HCT116 (cell line): ENCODE measurements at regions not wholly inside any gene's neighbourhood (a gene's known extent, or its start where the extent isn't known, plus 50 kb on each side); places are given as distances from the start of the nearest gene placed in this dataset.

ENCODE experiments used
- ATAC-seq: fragments of 200-7000 bp; cut with Tn5 transposase; 2 replicates; pipeline ENCODE4 v1.9.1; 2020; ENCODE audit warnings: mild to moderate bottlenecking, moderate library complexity
- BruUV-seq: library from RNA; stranded (reverse); fragments of 400-500 nt; replicated peaks from 2 replicates; lab custom pipeline; 2021; lab: Mats Ljungman, UMichigan
- CTCF ChIA-PET: fragments of 300-600 bp; sonication (Branson Sonifier 250); formaldehyde crosslinking; loops from one replicate; lab custom pipeline; 2021; ENCODE audit warnings: antibody characterized with exemption; lab: Charles Lee
- POLR2A ChIA-PET: fragments of 300-600, 350-600 bp; sonication (Branson Sonifier 250); formaldehyde crosslinking; loops from one replicate; lab custom pipeline; 2021; ENCODE audit warnings: antibody characterized with exemption; lab: Charles Lee
- RAD21 ChIA-PET, 2 experiments: fragments of 300-600 bp; sonication (Branson Sonifier 250); formaldehyde crosslinking; loops; one replicate each; lab custom pipeline; 2023; ENCODE audit warnings: low total read pairs in 2 of 2; ENCODE audit not compliant: uncharacterized antibody in 2 of 2, unreplicated experiment in 2 of 2, low non-redundant PET in 1 of 2; lab: Charles Lee
- DNase-seq: peaks from one replicate; pipeline ENCODE4 v3.0.0-alpha.2; 2010; ENCODE audit warnings: low read depth, low spot score
- H2AFZ ChIP-seq: fragments of 200-600 bp; shearing (Covaris generic), sonication (generic); 2 replicates; pipeline ENCODE4 v1.6.1; 2017; ENCODE audit warnings: low read depth, mixed run types, mixed read lengths, antibody characterized with exemption, low read length; ENCODE audit not compliant: poor library complexity, severe bottlenecking
- H3K27ac ChIP-seq: 2 replicates; pipeline ENCODE4 v1.5.1; 2012; ENCODE audit warnings: low read depth, low read length
- H3K27me3 ChIP-seq: fragments of 200-600 bp; sonication (generic); 2 replicates; pipeline ENCODE4 v1.6.1; 2016; ENCODE audit warnings: mixed run types, low read length, mixed read lengths; ENCODE audit not compliant: insufficient read depth
- H3K36me3 ChIP-seq, 2 experiments: fragments of 200-500 bp in 1 of 2; fragments of 200-600 bp in 1 of 2; sonication (Bioruptor generic) in 1 of 2; sonication (generic) in 1 of 2; 2 replicates each; pipeline versions ENCODE4 v1.5.1 to v1.6.1; 2014 to 2016; ENCODE audit warnings: low read length in 2 of 2, inconsistent platforms in 1 of 2, mixed read lengths in 1 of 2, mixed run types in 1 of 2; ENCODE audit not compliant: insufficient read depth in 2 of 2, control insufficient read depth in 1 of 2
- H3K4me1 ChIP-seq, 2 experiments: fragments of 200-600 bp in 1 of 2; sonication (generic) in 1 of 2; 2 replicates each; pipeline versions ENCODE4 v1.5.1 to v1.6.1; 2012 to 2017; ENCODE audit warnings: low read length in 2 of 2, inconsistent platforms in 1 of 2, mild to moderate bottlenecking in 1 of 2, mixed read lengths in 1 of 2, mixed run types in 1 of 2, moderate library complexity in 1 of 2; ENCODE audit not compliant: insufficient read depth in 2 of 2, control insufficient read depth in 1 of 2
- H3K4me2 ChIP-seq: fragments of 200-600 bp; sonication (generic); 2 replicates; pipeline ENCODE4 v1.6.1; 2017; ENCODE audit warnings: mixed run types, low read length, mixed read lengths
- H3K4me3 ChIP-seq, 2 experiments: fragments of 200-600 bp in 1 of 2; sonication (generic) in 1 of 2; replicated peaks in 1 of 2; 2 replicates each; pipeline ENCODE4 v1.5.1; 2011 to 2016; ENCODE audit warnings: low read length in 2 of 2, control low read depth in 1 of 2, low read depth in 1 of 2, mild to moderate bottlenecking in 1 of 2, mixed read lengths in 1 of 2, mixed run types in 1 of 2
- H3K79me2 ChIP-seq: fragments of 200-600 bp; sonication (generic); 2 replicates; pipeline ENCODE4 v1.6.1; 2017; ENCODE audit warnings: mild to moderate bottlenecking, mixed run types, low read length, moderate library complexity, mixed read lengths; ENCODE audit not compliant: insufficient read depth
- H3K9ac ChIP-seq: fragments of 200-600 bp; sonication (generic); 2 replicates; pipeline ENCODE4 v1.6.1; 2016; ENCODE audit warnings: low read length, mixed read lengths
- H3K9me2 ChIP-seq: fragments of 200-600 bp; sonication (generic), shearing (Covaris generic); 2 replicates; pipeline ENCODE4 v1.6.1; 2017; ENCODE audit warnings: mixed run types, mild to moderate bottlenecking, moderate library complexity; ENCODE audit not compliant: insufficient read depth
- H3K9me3 ChIP-seq, 2 experiments: fragments of 200-500 bp in 1 of 2; fragments of 200-600 bp in 1 of 2; sonication (Bioruptor generic) in 1 of 2; sonication (generic) in 1 of 2; 2 replicates each; pipeline ENCODE4 v1.6.1; 2014 to 2017; ENCODE audit warnings: low read length in 2 of 2, mixed read lengths in 2 of 2, inconsistent platforms in 1 of 2, low read depth in 1 of 2, mild to moderate bottlenecking in 1 of 2, mixed run types in 1 of 2, moderate library complexity in 1 of 2; ENCODE audit not compliant: control insufficient read depth in 1 of 2, insufficient read depth in 1 of 2
- H4K20me1 ChIP-seq: fragments of 200-600 bp; sonication (generic), shearing (Covaris generic); 2 replicates; pipeline ENCODE4 v1.6.1; 2017; ENCODE audit warnings: mixed run types, mild to moderate bottlenecking, moderate library complexity; ENCODE audit not compliant: insufficient read depth
- ATF3 ChIP-seq: IDR thresholded peaks from 2 replicates; pipeline ENCODE4 v1.6.1; 2012
- CTCF ChIP-seq, 3 experiments: fragments of 200-600 bp in 1 of 3; sonication (generic) in 1 of 3; IDR thresholded peaks in 2 of 3; conservative IDR thresholded peaks in 1 of 3; 2 replicates each; pipeline ENCODE4 v1.5.1; 2012 to 2017; ENCODE audit warnings: low read depth in 2 of 3, low read length in 2 of 3, antibody characterized with exemption in 1 of 3, borderline replicate concordance in 1 of 3, control low read depth in 1 of 3, mild to moderate bottlenecking in 1 of 3, mixed read lengths in 1 of 3, mixed run types in 1 of 3, moderate library complexity in 1 of 3; ENCODE audit not compliant: insufficient read depth in 1 of 3
- EGR1 ChIP-seq: IDR thresholded peaks from 2 replicates; pipeline ENCODE4 v1.6.1; 2012; ENCODE audit warnings: low read depth
- ELF1 ChIP-seq: IDR thresholded peaks from 2 replicates; pipeline ENCODE4 v1.6.1; 2012; ENCODE audit warnings: low read depth, borderline replicate concordance
- EZH2 ChIP-seq: fragments of 200-600 bp; sonication (generic); IDR thresholded peaks from 2 replicates; pipeline ENCODE4 v1.6.1; 2017; ENCODE audit warnings: antibody characterized with exemption, mixed run types
- EZH2phosphoT487 ChIP-seq: fragments of 200-600 bp; IDR thresholded peaks from 2 replicates; pipeline ENCODE4 v1.6.1; 2018; ENCODE audit warnings: antibody characterized with exemption, borderline replicate concordance
- FOSL1 ChIP-seq: IDR thresholded peaks from 2 replicates; pipeline ENCODE4 v1.6.1; 2012; ENCODE audit warnings: low read depth
- JUND ChIP-seq: IDR thresholded peaks from 2 replicates; pipeline ENCODE4 v1.6.1; 2012
- POLR2A ChIP-seq: IDR thresholded peaks from 2 replicates; pipeline ENCODE4 v1.7.0; 2011; ENCODE audit warnings: borderline replicate concordance; ENCODE audit not compliant: insufficient read depth, insufficient read length; ENCODE audit errors: extremely low read depth
- POLR2AphosphoS5 ChIP-seq: IDR thresholded peaks from 2 replicates; pipeline ENCODE4 v1.6.1; 2011; ENCODE audit warnings: mild to moderate bottlenecking, low read depth, low read length, moderate library complexity
- RAD21 ChIP-seq: IDR thresholded peaks from 2 replicates; pipeline ENCODE4 v1.6.1; 2012; ENCODE audit warnings: low read depth, mild to moderate bottlenecking
- SIN3A ChIP-seq: IDR thresholded peaks from 2 replicates; pipeline ENCODE4 v1.6.1; 2012; ENCODE audit warnings: low read depth
- SP1 ChIP-seq: IDR thresholded peaks from 2 replicates; pipeline ENCODE4 v1.6.1; 2012; ENCODE audit warnings: low read depth
- TCF7L2 ChIP-seq: IDR thresholded peaks from 2 replicates; pipeline ENCODE4 v1.7.0; 2011; ENCODE audit warnings: borderline replicate concordance, inconsistent platforms; ENCODE audit not compliant: insufficient read depth, insufficient read length; ENCODE audit errors: extremely low read depth
- YY1 ChIP-seq: IDR thresholded peaks from 2 replicates; pipeline ENCODE4 v1.6.1; 2011; ENCODE audit warnings: low read length, low read depth, moderate library complexity, mild to moderate bottlenecking; ENCODE audit not compliant: insufficient replicate concordance; ENCODE audit errors: extremely low read depth
- ZBTB33 ChIP-seq: IDR thresholded peaks from 2 replicates; pipeline ENCODE4 v1.6.1; 2011; ENCODE audit warnings: mild to moderate bottlenecking, low read length, moderate library complexity; ENCODE audit not compliant: insufficient replicate concordance; ENCODE audit errors: extremely low read depth
- intact Hi-C: fragments of 100-400 bp; cut with micrococcal nuclease; formaldehyde crosslinking; loops from 2 replicates; pipeline ENCODE4 v1.10.0; 2022
- TF ChIP-seq, protein P1 (sequence below): IDR thresholded peaks from 2 replicates; pipeline ENCODE4 v1.6.1; 2012; ENCODE audit warnings: low read depth

GRCh38 chr21:35326677-35327076 lies 277.6 kb upstream of the RUNX1 start:
- Histone ChIP-seq H3K79me2 (no peaks in the 10 kb centered on the region), H3K9ac (no peak overlapping the region), H3K4me1 (peaks cover 8 to 15% of the 10 kb centered on the region in 2 experiments), H3K4me3 (no peak overlapping the region), H3K9me3 (no peaks in the 10 kb centered on the region), H3K9me2 (no peaks in the 10 kb centered on the region), H3K27me3 (no peaks in the 10 kb centered on the region), H3K27ac (no peak overlapping the region), H3K36me3 (no peaks in the 10 kb centered on the region), H4K20me1 (no peaks in the 10 kb centered on the region), H2AFZ (no peak overlapping the region), H3K4me2 (no peak overlapping the region)
- no TSS peak for BruUV-seq
- TF ChIP-seq POLR2A: no peak
- TF ChIP-seq, protein P1, sequence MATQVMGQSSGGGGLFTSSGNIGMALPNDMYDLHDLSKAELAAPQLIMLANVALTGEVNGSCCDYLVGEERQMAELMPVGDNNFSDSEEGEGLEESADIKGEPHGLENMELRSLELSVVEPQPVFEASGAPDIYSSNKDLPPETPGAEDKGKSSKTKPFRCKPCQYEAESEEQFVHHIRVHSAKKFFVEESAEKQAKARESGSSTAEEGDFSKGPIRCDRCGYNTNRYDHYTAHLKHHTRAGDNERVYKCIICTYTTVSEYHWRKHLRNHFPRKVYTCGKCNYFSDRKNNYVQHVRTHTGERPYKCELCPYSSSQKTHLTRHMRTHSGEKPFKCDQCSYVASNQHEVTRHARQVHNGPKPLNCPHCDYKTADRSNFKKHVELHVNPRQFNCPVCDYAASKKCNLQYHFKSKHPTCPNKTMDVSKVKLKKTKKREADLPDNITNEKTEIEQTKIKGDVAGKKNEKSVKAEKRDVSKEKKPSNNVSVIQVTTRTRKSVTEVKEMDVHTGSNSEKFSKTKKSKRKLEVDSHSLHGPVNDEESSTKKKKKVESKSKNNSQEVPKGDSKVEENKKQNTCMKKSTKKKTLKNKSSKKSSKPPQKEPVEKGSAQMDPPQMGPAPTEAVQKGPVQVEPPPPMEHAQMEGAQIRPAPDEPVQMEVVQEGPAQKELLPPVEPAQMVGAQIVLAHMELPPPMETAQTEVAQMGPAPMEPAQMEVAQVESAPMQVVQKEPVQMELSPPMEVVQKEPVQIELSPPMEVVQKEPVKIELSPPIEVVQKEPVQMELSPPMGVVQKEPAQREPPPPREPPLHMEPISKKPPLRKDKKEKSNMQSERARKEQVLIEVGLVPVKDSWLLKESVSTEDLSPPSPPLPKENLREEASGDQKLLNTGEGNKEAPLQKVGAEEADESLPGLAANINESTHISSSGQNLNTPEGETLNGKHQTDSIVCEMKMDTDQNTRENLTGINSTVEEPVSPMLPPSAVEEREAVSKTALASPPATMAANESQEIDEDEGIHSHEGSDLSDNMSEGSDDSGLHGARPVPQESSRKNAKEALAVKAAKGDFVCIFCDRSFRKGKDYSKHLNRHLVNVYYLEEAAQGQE: no peak
- no peak for TF ChIP-seq JUND
- no peak for TF ChIP-seq ELF1
- TF ChIP-seq SP1: no peak
- no peak for TF ChIP-seq FOSL1
- TF ChIP-seq TCF7L2: no peak
- TF ChIP-seq ATF3: no peak
- no peak for TF ChIP-seq ZBTB33
- TF ChIP-seq RAD21: no peak
- TF ChIP-seq EZH2phosphoT487: no peak
- no peak for TF ChIP-seq YY1
- TF ChIP-seq POLR2AphosphoS5: no peak
- no peak for TF ChIP-seq EZH2
- no peak for TF ChIP-seq SIN3A
- no peak for TF ChIP-seq CTCF (IDR thresholded peaks at IDR 0.05 in 2 of 3, conservative IDR thresholded peaks at IDR 0.05 in 1 of 3; ENCODE audit: borderline replicate concordance in 1 of 3, insufficient read depth in 1 of 3, low read depth in 2 of 3, low read length in 2 of 3)
- no peak for TF ChIP-seq EGR1
- DNase-seq: no peak
- intact Hi-C loops: no loop called here
- ChIA-PET POLR2A (no interaction called here), CTCF (no interaction called here), RAD21 (no interaction called here)
- no peak for ATAC-seq
